ENCODE measurements at regions not wholly inside any gene's neighbourhood (a gene's known extent, or its start where the extent isn't known, plus 50 kb on each side); places are given as distances from the start of the nearest gene placed in this dataset.
"Not testable (repeated sequence)": the region's sequence is repeated elsewhere in the genome, so short reads cannot be mapped to it uniquely, and the experiment has no call there.

GRCh38 chr2:91659189-91659916 is 2967.9 kb downstream of the RPIA start:
- not testable (repeated sequence) for ATAC-seq

GRCh38 chr2:91659917-91660275 is 2968.4 kb downstream of the RPIA start:
- CTCF ChIA-PET; DNase-seq (ENCODE audit: low spot score); H3K9me3 Mint-ChIP-seq; H3K4me1 Mint-ChIP-seq; H3K27ac Mint-ChIP-seq; H3K27me3 Mint-ChIP-seq (ENCODE audit: low read depth); POLR2A ChIA-PET; H3K36me3 Mint-ChIP-seq: not testable (repeated sequence)
- H3K4me3 Mint-ChIP-seq = 0 out of 2 replicates have a peak overlapping the region, but pooled peaks have one; percentile 14
- ATAC-seq = peak; percentile 28; the same call in 1 of the 2 replicates

More at GRCh38 chr2:91659189-91659916, 2967.9 kb downstream of the RPIA start:
- H3K27ac Mint-ChIP-seq; H3K4me3 Mint-ChIP-seq; H3K9me3 Mint-ChIP-seq; DNase-seq (ENCODE audit: low spot score); H3K27me3 Mint-ChIP-seq (ENCODE audit: low read depth); POLR2A ChIA-PET; CTCF ChIA-PET; H3K36me3 Mint-ChIP-seq; H3K4me1 Mint-ChIP-seq: not testable (repeated sequence)

GRCh38 chr2:91667341-91667740 is 2975.9 kb downstream of the RPIA start:
- POLR2A ChIA-PET; DNase-seq (ENCODE audit: low spot score); H3K27ac Mint-ChIP-seq; H3K4me1 Mint-ChIP-seq; ATAC-seq; H3K27me3 Mint-ChIP-seq (ENCODE audit: low read depth); H3K4me3 Mint-ChIP-seq; H3K36me3 Mint-ChIP-seq; CTCF ChIA-PET; H3K9me3 Mint-ChIP-seq: not testable (repeated sequence)

GRCh38 chr2:91685541-91685940 is 2994.1 kb downstream of the RPIA start:
- DNase-seq (ENCODE audit: low spot score); H3K27ac Mint-ChIP-seq; ATAC-seq; CTCF ChIA-PET; H3K27me3 Mint-ChIP-seq (ENCODE audit: low read depth); H3K4me1 Mint-ChIP-seq; H3K4me3 Mint-ChIP-seq; H3K36me3 Mint-ChIP-seq; POLR2A ChIA-PET; H3K9me3 Mint-ChIP-seq: not testable (repeated sequence)

- POLR2A ChIA-PET; H3K36me3 Mint-ChIP-seq; ATAC-seq; H3K27ac Mint-ChIP-seq; H3K4me1 Mint-ChIP-seq; CTCF ChIA-PET; H3K27me3 Mint-ChIP-seq (ENCODE audit: low read depth); H3K9me3 Mint-ChIP-seq: not testable (repeated sequence)
- peak; percentile 10 for DNase-seq (ENCODE audit: low spot score)
- 0 out of 2 replicates have a peak overlapping the region, but pooled peaks have one; percentile 41 for H3K4me3 Mint-ChIP-seq
These were observed 2994.6 kb downstream of the RPIA start for GRCh38 chr2:91686046-91686445.

All from WTC11 (cell line).